K562 (cell line): ENCODE measurements at regions not wholly inside any gene's neighbourhood (a gene's known extent, or its start where the extent isn't known, plus 50 kb on each side); places are given as distances from the start of the nearest gene placed in this dataset.

ENCODE experiments used
- ATAC-seq: fragments of 200-7000 bp; cut with Tn5 transposase; 3 replicates; pipeline ENCODE4 v1.9.1; 2020; ENCODE audit warnings: moderate library complexity
- BruUV-seq: library from RNA; stranded (reverse); fragments of 400-500 nt; replicated peaks from 2 replicates; lab custom pipeline; 2021; lab: Mats Ljungman, UMichigan
- CTCF ChIA-PET: fragments of 300-600 bp; formaldehyde crosslinking; extraction: SDS; loops from one replicate; lab custom pipeline; 2021; ENCODE audit warnings: low intra/inter-chr PET ratio; lab: Yijun Ruan, JAX
- POLR2A ChIA-PET: fragments of 300-600, 350-650 bp; sonication (Branson Sonifier 250); formaldehyde crosslinking; extraction: SDS; loops from one replicate; lab custom pipeline; 2021; ENCODE audit warnings: antibody characterized with exemption, inconsistent platforms; lab: Yijun Ruan, JAX
- DNase-seq, 4 experiments: peaks; one replicate each; pipeline versions ENCODE4 v3.0.0 to v3.0.0-alpha.2; 2011 to 2018; ENCODE audit warnings: low spot score in 3 of 4, mixed read lengths in 3 of 4; ENCODE audit errors: extremely low read depth in 1 of 4
- FAIRE-seq: peaks from 2 replicates; lab custom pipeline; 2011; peaks lifted over from hg19 to GRCh38; lab: Jason Lieb, UNC
- H2AFZ ChIP-seq: 2 replicates; pipeline ENCODE4 v1.6.0; 2011; ENCODE audit warnings: low read depth, low read length, control low read depth, inconsistent platforms
- H3K27ac ChIP-seq: fragments of 200-600 bp; 3 replicates; pipeline ENCODE4 v1.8.0; 2011; ENCODE audit warnings: low read depth, mild to moderate bottlenecking, control low read depth, inconsistent platforms, low read length, moderate library complexity, mixed read lengths; ENCODE audit errors: extremely low read depth
- H3K27me3 ChIP-seq, 2 experiments: fragments of 300-600 bp in 1 of 2; 2 replicates in 1 of 2; 3 replicates in 1 of 2; pipeline versions ENCODE4 v1.6.0 to v1.8.0; 2011; ENCODE audit warnings: inconsistent platforms in 2 of 2, low read length in 2 of 2, mild to moderate bottlenecking in 1 of 2, mixed read lengths in 1 of 2, moderate library complexity in 1 of 2; ENCODE audit not compliant: control insufficient read depth in 2 of 2, insufficient read depth in 2 of 2
- H3K36me3 ChIP-seq: fragments of 300-600 bp; 3 replicates; pipeline ENCODE4 v1.8.0; 2011; ENCODE audit warnings: mild to moderate bottlenecking, low read length, inconsistent platforms; ENCODE audit not compliant: control insufficient read depth, insufficient read depth
- H3K4me1 ChIP-seq, 2 experiments: fragments of 200-600 bp in 1 of 2; replicated peaks in 1 of 2; 2 replicates in 1 of 2; 3 replicates in 1 of 2; pipeline versions ENCODE4 v1.5.1 to v1.8.0; 2011; ENCODE audit warnings: inconsistent platforms in 2 of 2, low read length in 2 of 2, mild to moderate bottlenecking in 1 of 2, mixed read lengths in 1 of 2, moderate library complexity in 1 of 2; ENCODE audit not compliant: control insufficient read depth in 2 of 2, insufficient read depth in 2 of 2
- H3K4me2 ChIP-seq: 2 replicates; pipeline ENCODE4 v1.6.1; 2011; ENCODE audit warnings: low read length, control low read depth, inconsistent platforms, mixed read lengths; ENCODE audit not compliant: insufficient read depth
- H3K4me3 ChIP-seq: fragments of 200-600 bp; sonication (generic), shearing (Covaris generic); 2 replicates; pipeline ENCODE4 v1.5.1; 2016; ENCODE audit warnings: control low read depth, inconsistent platforms
- H3K79me2 ChIP-seq: fragments of 200-600 bp; 3 replicates; pipeline ENCODE4 v1.8.0; 2011; ENCODE audit warnings: low read length, inconsistent platforms; ENCODE audit not compliant: control insufficient read depth, insufficient read depth
- H3K9ac ChIP-seq, 2 experiments: 2 replicates each; pipeline versions ENCODE4 v1.6.0 to v1.6.1; 2011; ENCODE audit warnings: low read depth in 2 of 2, low read length in 2 of 2, control low read depth in 1 of 2, inconsistent platforms in 1 of 2, mild to moderate bottlenecking in 1 of 2, mixed read lengths in 1 of 2; ENCODE audit not compliant: insufficient read depth in 1 of 2
- H3K9me1 ChIP-seq: one replicate; pipeline ENCODE4 v1.6.0; 2011; ENCODE audit warnings: inconsistent platforms, mild to moderate bottlenecking, low read length, moderate library complexity; ENCODE audit not compliant: control insufficient read depth, insufficient read depth
- H3K9me3 ChIP-seq: replicated peaks from 2 replicates; pipeline ENCODE4 v1.5.1; 2011; ENCODE audit warnings: low read depth, low read length, inconsistent platforms; ENCODE audit not compliant: control insufficient read depth, insufficient read depth
- H4K20me1 ChIP-seq: replicated peaks from 2 replicates; pipeline ENCODE4 v1.6.1; 2011; ENCODE audit warnings: low read length, inconsistent platforms, mixed read lengths; ENCODE audit not compliant: control insufficient read depth, insufficient read depth
- ARID3A ChIP-seq: IDR thresholded peaks from 2 replicates; pipeline ENCODE4 v1.6.1; 2012; ENCODE audit warnings: low read depth, low read length, improper control_type of control experiment, borderline replicate concordance
- DDX20 ChIP-seq: fragments of 450-650 bp; IDR thresholded peaks from 2 replicates; pipeline ENCODE4 v1.6.1; 2016; ENCODE audit warnings: missing genetic modification characterization, low read depth, mild to moderate bottlenecking, missing compliant biosample characterization, moderate library complexity
- ELF4 ChIP-seq: fragments of 450-650 bp; formaldehyde crosslinking; IDR thresholded peaks from 2 replicates; pipeline ENCODE4 v1.4.0; 2022; ENCODE audit warnings: missing genetic modification characterization
- ERF ChIP-seq: fragments of 450-650 bp; formaldehyde crosslinking; IDR thresholded peaks from 2 replicates; pipeline ENCODE4 v1.4.0; 2020; ENCODE audit warnings: mild to moderate bottlenecking, mixed read lengths
- FOXA1 ChIP-seq: fragments of 450-650 bp; IDR thresholded peaks from 2 replicates; pipeline ENCODE4 v1.6.1; 2016; ENCODE audit warnings: mild to moderate bottlenecking, borderline replicate concordance
- HEY1 ChIP-seq: fragments of 250-450 bp; sonication (Bioruptor Pico); IDR thresholded peaks from 2 replicates; pipeline ENCODE4 v1.5.0; 2020; ENCODE audit warnings: mild to moderate bottlenecking, moderate library complexity, borderline replicate concordance
- KDM5B ChIP-seq: fragments of 200-600 bp; sonication (generic); IDR thresholded peaks from 2 replicates; pipeline ENCODE4 v1.6.1; 2012; ENCODE audit warnings: low read depth, mild to moderate bottlenecking, moderate library complexity, low read length, control low read depth, inconsistent platforms; ENCODE audit not compliant: insufficient replicate concordance
- KLF10 ChIP-seq: fragments of 250-450 bp; sonication (Bioruptor Pico); IDR thresholded peaks from 2 replicates; pipeline ENCODE4 v1.6.1; 2021; ENCODE audit warnings: matching md5 sums
- MBD2 ChIP-seq: sonication (generic); IDR thresholded peaks from 2 replicates; pipeline ENCODE4 v1.6.1; 2016; ENCODE audit warnings: low read depth, borderline replicate concordance
- MLX ChIP-seq, 2 experiments: fragments of 450-650 bp in 1 of 2; sonication (generic) in 1 of 2; formaldehyde crosslinking; conservative IDR thresholded peaks; 2 replicates each; pipeline versions ENCODE4 v1.4.0 to v1.8.1; 2020 to 2022; ENCODE audit warnings: mild to moderate bottlenecking in 1 of 2, missing genetic modification reagents in 1 of 2
- MTA2 ChIP-seq: fragments of 450-650 bp; IDR thresholded peaks from 2 replicates; pipeline ENCODE4 v1.6.1; 2016; ENCODE audit warnings: low read depth
- NR0B1 ChIP-seq: fragments of 450-650 bp; IDR thresholded peaks from one replicate; pipeline ENCODE4 v1.6.1; 2018; ENCODE audit warnings: mild to moderate bottlenecking, moderate library complexity; ENCODE audit not compliant: partially characterized antibody
- NR2C2 ChIP-seq, 2 experiments: fragments of 200-800 bp in 1 of 2; sonication (Bioruptor generic) in 1 of 2; sonication (generic) in 1 of 2; formaldehyde crosslinking in 1 of 2; IDR thresholded peaks; 2 replicates each; pipeline versions ENCODE4 v1.6.1 to v1.8.0; 2016 to 2022; ENCODE audit warnings: mild to moderate bottlenecking in 1 of 2, missing compliant biosample characterization in 1 of 2, missing genetic modification characterization in 1 of 2, missing genetic modification reagents in 1 of 2
- RBM14 ChIP-seq: fragments of 200-400 bp; formaldehyde crosslinking; IDR thresholded peaks from 2 replicates; pipeline ENCODE4 v1.6.1; 2018; ENCODE audit warnings: low read depth, mild to moderate bottlenecking, low read length, moderate library complexity, borderline replicate concordance; ENCODE audit not compliant: insufficient read depth
- SETDB1 ChIP-seq: IDR thresholded peaks from one replicate; pipeline ENCODE4 v1.6.1; 2012; ENCODE audit warnings: low read length, control low read depth, inconsistent platforms
- ZNF354B ChIP-seq: fragments of 250-450 bp; sonication (Bioruptor Pico); IDR thresholded peaks from 2 replicates; pipeline ENCODE4 v1.4.0; 2020
- ZNF384 ChIP-seq: IDR thresholded peaks from 2 replicates; pipeline ENCODE4 v1.6.1; 2012; ENCODE audit warnings: low read depth, low read length, improper control_type of control experiment
- ZNF436 ChIP-seq: fragments of 250-450, 450-650 bp; sonication (Bioruptor Pico); formaldehyde crosslinking; IDR thresholded peaks from 2 replicates; pipeline ENCODE4 v1.7.0; 2020; ENCODE audit warnings: mild to moderate bottlenecking
- WGBS: fragments of 100-300 bp; shearing (Covaris generic); methylation state at CpG from one replicate; pipeline ENCODE4 v1.1.6; 2016; ENCODE audit warnings: low coverage, mixed read lengths; ENCODE audit not compliant: insufficient coverage; ENCODE audit errors: missing lambda C conversion rate; 5-methylcytosine and 5-hydroxymethylcytosine counted together
- in situ Hi-C: fragments of 300-500 bp; cut with MboI; formaldehyde crosslinking; loops from 4 replicates; pipeline ENCODE4 v1.15.0; 2018; ENCODE audit warnings: inconsistent platforms, mixed read lengths
- intact Hi-C: fragments of 100-400 bp; cut with micrococcal nuclease; formaldehyde crosslinking; loops from 2 replicates; pipeline ENCODE4 v1.14.2; 2022

GRCh38 chr4:14431155-14432134, 570.8 kb upstream of the CPEB2 start:
- Histone ChIP-seq H3K4me3 (no peak overlapping the region), H3K36me3 (no peaks in the 10 kb centered on the region), H3K9me1 (no peaks in the 10 kb centered on the region), H3K27me3 (no peaks in the 10 kb centered on the region), H4K20me1 (no peaks in the 10 kb centered on the region), H2AFZ (no peak overlapping the region), H3K9me3 (no peaks in the 10 kb centered on the region), H3K79me2 (no peaks in the 10 kb centered on the region), H3K4me1 (no peaks in the 10 kb centered on the region), H3K9ac (no peak overlapping the region), H3K4me2 (no peak overlapping the region), H3K27ac (no peak overlapping the region)
- intact Hi-C loops = no loop called here
- no peak for FAIRE-seq
- no TSS peak for BruUV-seq
- 3% methylated on average over 3 of the region's 3 CpGs for WGBS
- ATAC-seq = no peak
- CTCF ChIA-PET = no interaction called here
- in situ Hi-C loops = no loop called here
- no peak for DNase-seq
- POLR2A ChIA-PET = no interaction called here
- TF ChIP-seq MBD2 (no peak), MTA2 (no peak), KDM5B (no peak), ZNF436 (CRISPR knock-in tag) (no peak), ERF (CRISPR knock-in tag) (no peak), HEY1 (CRISPR knock-in tag) (no peak), ARID3A (no peak), NR2C2 (CRISPR knock-in tag; IDR thresholded peaks at IDR 0.05) (no peak), NR2C2 (tag; IDR thresholded peaks at IDR 0.05) (no peak), ELF4 (no peak), ZNF384 (no peak), KLF10 (CRISPR knock-in tag) (no peak), DDX20 (tag) (no peak), RBM14 (no peak), SETDB1 (no peak), NR0B1 (no peak), FOXA1 (no peak), MLX (CRISPR knock-in tag; conservative IDR thresholded peaks at IDR 0.05) (no peak), ZNF354B (CRISPR knock-in tag) (no peak)
